IMR-90 (cell line): ENCODE measurements at regions not wholly inside any gene's neighbourhood (a gene's known extent, or its start where the extent isn't known, plus 50 kb on each side); places are given as distances from the start of the nearest gene placed in this dataset.

ENCODE experiments used
- ATAC-seq: fragments of 200-7000 bp; cut with Tn5 transposase; 2 replicates; pipeline ENCODE4 v1.9.1; 2020; ENCODE audit warnings: low read depth, mild to moderate bottlenecking, moderate library complexity
- BruUV-seq: library from RNA; stranded (reverse); fragments of 400-500 nt; replicated peaks from 2 replicates; lab custom pipeline; 2021; lab: Mats Ljungman, UMichigan
- CTCF ChIA-PET: fragments of 300-600 bp; formaldehyde crosslinking; extraction: SDS; loops from one replicate; lab custom pipeline; 2021; ENCODE audit warnings: antibody characterized with exemption; lab: Yijun Ruan, JAX
- POLR2A ChIA-PET: fragments of 300-600 bp; sonication (Branson Sonifier 250); formaldehyde crosslinking; loops from one replicate; lab custom pipeline; 2022; ENCODE audit warnings: antibody characterized with exemption; ENCODE audit not compliant: unreplicated experiment; lab: Charles Lee
- DNase-seq: peaks from one replicate; pipeline ENCODE4 v3.0.0; 2013
- H2AFZ ChIP-seq: replicated peaks from 2 replicates; pipeline ENCODE3; 2013; ENCODE audit warnings: low read length, mild to moderate bottlenecking; ENCODE audit not compliant: poor library complexity
- H2AK5ac ChIP-seq: 2 replicates; pipeline ENCODE4 v1.6.1; 2013; ENCODE audit warnings: low read depth, low read length, inconsistent platforms
- H2AK9ac ChIP-seq: replicated peaks from 2 replicates; pipeline ENCODE3; 2013; ENCODE audit warnings: mild to moderate bottlenecking, low read depth, low read length, moderate library complexity; ENCODE audit not compliant: poor library complexity
- H2BK120ac ChIP-seq: 2 replicates; pipeline ENCODE4 v1.6.1; 2013; ENCODE audit warnings: low read depth, low read length, inconsistent platforms
- H2BK15ac ChIP-seq: 3 replicates; pipeline ENCODE4 v1.6.1; 2013; ENCODE audit warnings: low read depth, low read length, inconsistent platforms
- H2BK20ac ChIP-seq: 2 replicates; pipeline ENCODE4 v1.6.1; 2013; ENCODE audit warnings: low read depth, mild to moderate bottlenecking, inconsistent platforms, low read length, moderate library complexity
- H2BK5ac ChIP-seq: 2 replicates; pipeline ENCODE4 v1.6.1; 2013; ENCODE audit warnings: mild to moderate bottlenecking, low read depth, low read length, inconsistent platforms; ENCODE audit not compliant: poor library complexity, severe bottlenecking
- H3K14ac ChIP-seq: replicated peaks from 2 replicates; pipeline ENCODE4 v1.6.1; 2013; ENCODE audit warnings: low read depth, low read length, inconsistent platforms
- H3K18ac ChIP-seq: 2 replicates; pipeline ENCODE4 v1.6.1; 2013; ENCODE audit warnings: low read depth, low read length, control low read depth
- H3K23ac ChIP-seq: 2 replicates; pipeline ENCODE4 v1.6.1; 2013; ENCODE audit warnings: low read depth, low read length, inconsistent platforms
- H3K27ac ChIP-seq: 2 replicates; pipeline ENCODE4 v1.5.1; 2013; ENCODE audit warnings: mild to moderate bottlenecking, control low read depth, low read length; ENCODE audit not compliant: insufficient read depth
- H3K27me3 ChIP-seq: 2 replicates; pipeline ENCODE4 v1.6.1; 2013; ENCODE audit warnings: low read length; ENCODE audit not compliant: control insufficient read depth, insufficient read depth
- H3K36me3 ChIP-seq: 2 replicates; pipeline ENCODE4 v1.6.1; 2013; ENCODE audit warnings: low read length, mixed read lengths; ENCODE audit not compliant: control insufficient read depth, insufficient read depth
- H3K4ac ChIP-seq: 2 replicates; pipeline ENCODE4 v1.6.1; 2013; ENCODE audit warnings: low read depth, low read length, inconsistent platforms
- H3K4me1 ChIP-seq: 2 replicates; pipeline ENCODE4 v1.6.1; 2013; ENCODE audit warnings: low read length, mixed read lengths; ENCODE audit not compliant: control insufficient read depth, insufficient read depth
- H3K4me2 ChIP-seq: 2 replicates; pipeline ENCODE4 v1.6.1; 2013; ENCODE audit warnings: low read depth, mild to moderate bottlenecking, control low read depth, low read length, moderate library complexity
- H3K4me3 ChIP-seq: 2 replicates; pipeline ENCODE4 v1.5.1; 2013; ENCODE audit warnings: low read depth, mild to moderate bottlenecking, control low read depth, low read length, moderate library complexity; ENCODE audit not compliant: insufficient read depth
- H3K56ac ChIP-seq: 2 replicates; pipeline ENCODE4 v1.6.1; 2013; ENCODE audit warnings: low read length, inconsistent platforms; ENCODE audit not compliant: insufficient read depth; ENCODE audit errors: extremely low read depth
- H3K79me1 ChIP-seq, 2 experiments: 2 replicates each; pipeline ENCODE4 v1.6.1; 2013; ENCODE audit warnings: low read length in 2 of 2, inconsistent platforms in 1 of 2, low read depth in 1 of 2
- H3K9ac ChIP-seq: 2 replicates; pipeline ENCODE4 v1.6.1; 2013; ENCODE audit warnings: low read depth, low read length, control low read depth
- H3K9me1 ChIP-seq: 2 replicates; pipeline ENCODE4 v1.6.1; 2013; ENCODE audit warnings: low read length, inconsistent platforms; ENCODE audit not compliant: insufficient read depth
- H3K9me3 ChIP-seq: 2 replicates; pipeline ENCODE4 v1.6.1; 2013; ENCODE audit warnings: low read length; ENCODE audit not compliant: control insufficient read depth, insufficient read depth
- H4K20me1 ChIP-seq: 2 replicates; pipeline ENCODE4 v1.6.1; 2013; ENCODE audit warnings: low read length, inconsistent platforms; ENCODE audit not compliant: insufficient read depth
- H4K5ac ChIP-seq: 2 replicates; pipeline ENCODE4 v1.6.1; 2013; ENCODE audit warnings: mild to moderate bottlenecking, low read depth, low read length, control low read depth
- H4K8ac ChIP-seq, 2 experiments: 2 replicates each; pipeline ENCODE4 v1.6.1; 2013; ENCODE audit warnings: low read depth in 2 of 2, low read length in 2 of 2, control low read depth in 1 of 2, inconsistent platforms in 1 of 2
- H4K91ac ChIP-seq: 2 replicates; pipeline ENCODE4 v1.6.1; 2013; ENCODE audit warnings: low read depth, low read length, inconsistent platforms; ENCODE audit not compliant: insufficient read depth
- FOS ChIP-seq: fragments of 150-350 bp; IDR thresholded peaks from 2 replicates; pipeline ENCODE4 v1.6.1; 2016; ENCODE audit warnings: low read depth, low read length
- SMC3 ChIP-seq: fragments of 150-350 bp; IDR thresholded peaks from 2 replicates; pipeline ENCODE4 v1.6.1; 2016; ENCODE audit warnings: low read depth, mild to moderate bottlenecking, antibody characterized with exemption, low read length, moderate library complexity
- WGBS, 2 experiments: methylation state at CpG; one replicate each; pipeline versions ENCODE4 v1.1.5 to v1.1.7; 2013; ENCODE audit warnings: missing lambda C conversion rate in 2 of 2; ENCODE audit not compliant: insufficient read length in 1 of 2; ENCODE audit errors: extremely low coverage in 2 of 2; 5-methylcytosine and 5-hydroxymethylcytosine counted together
- dilution Hi-C: fragments of 300-500 bp; cut with HindIII; formaldehyde crosslinking; loops from one replicate; pipeline ENCODE4 v1.14.3; 2018; ENCODE audit warnings: low sequenced_read_pairs; ENCODE audit not compliant: unreplicated experiment
- in situ Hi-C: fragments of 300-500 bp; cut with MboI; formaldehyde crosslinking; loops from 3 replicates; pipeline ENCODE4 v1.14.3; 2019; ENCODE audit warnings: low sequenced_read_pairs, inconsistent platforms, mixed read lengths
- intact Hi-C: fragments of 100-400 bp; cut with micrococcal nuclease; formaldehyde crosslinking; loops from 2 replicates; pipeline ENCODE4 v1.10.0; 2022

DNA sequence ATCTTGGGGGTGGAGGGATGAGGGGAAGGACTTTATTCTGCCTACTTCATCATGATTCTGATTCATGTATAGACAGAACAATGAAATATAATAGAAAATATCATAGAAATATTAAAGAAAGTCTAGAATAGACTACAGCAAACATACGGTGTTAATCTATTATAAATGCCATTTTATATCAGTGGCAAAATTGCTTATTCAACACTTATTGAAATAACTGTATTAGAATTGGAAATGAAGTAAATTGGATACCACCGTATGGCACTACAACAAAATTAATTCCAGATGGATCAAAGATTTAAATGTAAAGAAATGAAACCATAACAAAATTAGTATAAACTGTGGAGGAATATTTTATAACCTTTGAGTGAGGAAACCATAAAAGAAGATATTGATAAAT lies 213.3 kb upstream of the CTAGE1 start:
- no peak overlapping the region for H3K23ac ChIP-seq
- ATAC-seq (no peak), DNase-seq (no peak)
- no peaks in the 10 kb centered on the region for H3K9me1 ChIP-seq
- dilution Hi-C loops, result no loop called here
- H2AK9ac ChIP-seq, result no peak overlapping the region
- H4K8ac ChIP-seq, result no peak overlapping the region
- no peak overlapping the region for H3K4me2 ChIP-seq
- H3K36me3 ChIP-seq, result no peaks in the 10 kb centered on the region
- no peaks in the 10 kb centered on the region for H3K9me3 ChIP-seq
- BruUV-seq, result no TSS peak
- H4K20me1 ChIP-seq, result no peaks in the 10 kb centered on the region
- no peak overlapping the region for H3K27ac ChIP-seq
- no peak overlapping the region for H2AFZ ChIP-seq
- H3K56ac ChIP-seq, result no peak overlapping the region
- H2BK20ac ChIP-seq, result no peak overlapping the region
- H3K27me3 ChIP-seq, result no peaks in the 10 kb centered on the region
- intact Hi-C loops, result no loop called here
- H3K9ac ChIP-seq, result no peak overlapping the region
- H2BK15ac ChIP-seq, result no peak overlapping the region
- H2BK5ac ChIP-seq, result no peak overlapping the region
- H2BK120ac ChIP-seq, result no peak overlapping the region
- H3K79me1 ChIP-seq, result no peaks in the 10 kb centered on the region
- H3K14ac ChIP-seq, result no peak overlapping the region
- ChIA-PET CTCF (interaction anchor here (0.7 kb wide), 1 partner anchor 37 kb away, joined by 4 read pairs; no protein-coding TSS in a partner anchor), POLR2A (no interaction called here)
- TF ChIP-seq FOS (no peak), SMC3 (no peak)
- peaks cover 2% of the 10 kb centered on the region; the same call in 1 of the 2 replicates for H3K4me1 ChIP-seq
- H2AK5ac ChIP-seq, result no peak overlapping the region
- in situ Hi-C loops, result no loop called here
- H3K18ac ChIP-seq, result no peak overlapping the region
- H3K4ac ChIP-seq, result no peak overlapping the region
- no CpG with 5 or more reads among the region's 2 CpGs for WGBS, 2 experiments
- H4K91ac ChIP-seq, result no peak overlapping the region
- H3K4me3 ChIP-seq, result no peak overlapping the region
- no peak overlapping the region for H4K5ac ChIP-seq
